ENCODE measurements at regions not wholly inside any gene's neighbourhood (a gene's known extent, or its start where the extent isn't known, plus 50 kb on each side); places are given as distances from the start of the nearest gene placed in this dataset.

DNA sequence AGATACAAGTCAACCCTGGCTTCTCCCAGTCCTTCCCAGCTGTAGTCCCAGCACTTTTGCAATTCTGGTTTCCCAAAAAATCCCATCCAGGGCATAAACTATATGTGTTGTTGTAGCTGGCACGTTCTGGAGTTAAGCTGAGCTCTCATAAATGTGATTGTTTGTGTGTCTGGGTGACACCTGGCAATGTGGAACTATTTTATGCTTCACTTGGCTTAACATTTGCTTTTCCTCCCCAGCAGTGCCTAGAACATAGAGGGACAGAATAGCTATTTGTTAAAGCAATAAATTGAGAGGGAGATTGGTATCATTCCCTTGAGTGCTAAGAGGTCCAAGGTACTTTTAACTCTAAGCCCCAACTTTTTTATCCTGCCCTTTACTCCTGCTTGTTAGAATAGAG is 575.9 kb upstream of the NOX3 start:
- ATAC-seq, result no peak
- TF ChIP-seq, protein P1, sequence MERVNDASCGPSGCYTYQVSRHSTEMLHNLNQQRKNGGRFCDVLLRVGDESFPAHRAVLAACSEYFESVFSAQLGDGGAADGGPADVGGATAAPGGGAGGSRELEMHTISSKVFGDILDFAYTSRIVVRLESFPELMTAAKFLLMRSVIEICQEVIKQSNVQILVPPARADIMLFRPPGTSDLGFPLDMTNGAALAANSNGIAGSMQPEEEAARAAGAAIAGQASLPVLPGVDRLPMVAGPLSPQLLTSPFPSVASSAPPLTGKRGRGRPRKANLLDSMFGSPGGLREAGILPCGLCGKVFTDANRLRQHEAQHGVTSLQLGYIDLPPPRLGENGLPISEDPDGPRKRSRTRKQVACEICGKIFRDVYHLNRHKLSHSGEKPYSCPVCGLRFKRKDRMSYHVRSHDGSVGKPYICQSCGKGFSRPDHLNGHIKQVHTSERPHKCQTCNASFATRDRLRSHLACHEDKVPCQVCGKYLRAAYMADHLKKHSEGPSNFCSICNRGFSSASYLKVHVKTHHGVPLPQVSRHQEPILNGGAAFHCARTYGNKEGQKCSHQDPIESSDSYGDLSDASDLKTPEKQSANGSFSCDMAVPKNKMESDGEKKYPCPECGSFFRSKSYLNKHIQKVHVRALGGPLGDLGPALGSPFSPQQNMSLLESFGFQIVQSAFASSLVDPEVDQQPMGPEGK (CRISPR knock-in tag; IDR thresholded peaks at IDR 0.05; ENCODE audit: borderline replicate concordance), result no peak
- TF ChIP-seq ISL1 (CRISPR knock-in tag; IDR thresholded peaks at IDR 0.05) (no peak), ZFP3 (CRISPR knock-in tag; IDR thresholded peaks at IDR 0.05) (no peak), ZC3H10 (CRISPR knock-in tag; IDR thresholded peaks at IDR 0.05) (no peak), ZNF70 (CRISPR knock-in tag; IDR thresholded peaks at IDR 0.05) (no peak), TCF4 (CRISPR knock-in tag; IDR thresholded peaks at IDR 0.05; ENCODE audit: borderline replicate concordance) (no peak), ZFP30 (CRISPR knock-in tag; IDR thresholded peaks at IDR 0.05) (no peak), GLIS3 (CRISPR knock-in tag; IDR thresholded peaks at IDR 0.05) (no peak), SNAI2 (CRISPR knock-in tag; IDR thresholded peaks at IDR 0.05) (no peak)
- TF ChIP-seq, protein P2, sequence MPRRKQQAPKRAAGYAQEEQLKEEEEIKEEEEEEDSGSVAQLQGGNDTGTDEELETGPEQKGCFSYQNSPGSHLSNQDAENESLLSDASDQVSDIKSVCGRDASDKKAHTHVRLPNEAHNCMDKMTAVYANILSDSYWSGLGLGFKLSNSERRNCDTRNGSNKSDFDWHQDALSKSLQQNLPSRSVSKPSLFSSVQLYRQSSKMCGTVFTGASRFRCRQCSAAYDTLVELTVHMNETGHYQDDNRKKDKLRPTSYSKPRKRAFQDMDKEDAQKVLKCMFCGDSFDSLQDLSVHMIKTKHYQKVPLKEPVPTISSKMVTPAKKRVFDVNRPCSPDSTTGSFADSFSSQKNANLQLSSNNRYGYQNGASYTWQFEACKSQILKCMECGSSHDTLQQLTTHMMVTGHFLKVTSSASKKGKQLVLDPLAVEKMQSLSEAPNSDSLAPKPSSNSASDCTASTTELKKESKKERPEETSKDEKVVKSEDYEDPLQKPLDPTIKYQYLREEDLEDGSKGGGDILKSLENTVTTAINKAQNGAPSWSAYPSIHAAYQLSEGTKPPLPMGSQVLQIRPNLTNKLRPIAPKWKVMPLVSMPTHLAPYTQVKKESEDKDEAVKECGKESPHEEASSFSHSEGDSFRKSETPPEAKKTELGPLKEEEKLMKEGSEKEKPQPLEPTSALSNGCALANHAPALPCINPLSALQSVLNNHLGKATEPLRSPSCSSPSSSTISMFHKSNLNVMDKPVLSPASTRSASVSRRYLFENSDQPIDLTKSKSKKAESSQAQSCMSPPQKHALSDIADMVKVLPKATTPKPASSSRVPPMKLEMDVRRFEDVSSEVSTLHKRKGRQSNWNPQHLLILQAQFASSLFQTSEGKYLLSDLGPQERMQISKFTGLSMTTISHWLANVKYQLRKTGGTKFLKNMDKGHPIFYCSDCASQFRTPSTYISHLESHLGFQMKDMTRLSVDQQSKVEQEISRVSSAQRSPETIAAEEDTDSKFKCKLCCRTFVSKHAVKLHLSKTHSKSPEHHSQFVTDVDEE (CRISPR knock-in tag; IDR thresholded peaks at IDR 0.05), result no peak
- TF ChIP-seq, protein P3, sequence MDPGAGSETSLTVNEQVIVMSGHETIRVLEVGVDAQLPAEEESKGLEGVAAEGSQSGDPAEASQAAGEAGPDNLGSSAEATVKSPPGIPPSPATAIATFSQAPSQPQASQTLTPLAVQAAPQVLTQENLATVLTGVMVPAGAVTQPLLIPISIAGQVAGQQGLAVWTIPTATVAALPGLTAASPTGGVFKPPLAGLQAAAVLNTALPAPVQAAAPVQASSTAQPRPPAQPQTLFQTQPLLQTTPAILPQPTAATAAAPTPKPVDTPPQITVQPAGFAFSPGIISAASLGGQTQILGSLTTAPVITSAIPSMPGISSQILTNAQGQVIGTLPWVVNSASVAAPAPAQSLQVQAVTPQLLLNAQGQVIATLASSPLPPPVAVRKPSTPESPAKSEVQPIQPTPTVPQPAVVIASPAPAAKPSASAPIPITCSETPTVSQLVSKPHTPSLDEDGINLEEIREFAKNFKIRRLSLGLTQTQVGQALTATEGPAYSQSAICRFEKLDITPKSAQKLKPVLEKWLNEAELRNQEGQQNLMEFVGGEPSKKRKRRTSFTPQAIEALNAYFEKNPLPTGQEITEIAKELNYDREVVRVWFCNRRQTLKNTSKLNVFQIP (CRISPR knock-in tag; IDR thresholded peaks at IDR 0.05; ENCODE audit: borderline replicate concordance, low read depth), result no peak
- TF ChIP-seq, protein P4, sequence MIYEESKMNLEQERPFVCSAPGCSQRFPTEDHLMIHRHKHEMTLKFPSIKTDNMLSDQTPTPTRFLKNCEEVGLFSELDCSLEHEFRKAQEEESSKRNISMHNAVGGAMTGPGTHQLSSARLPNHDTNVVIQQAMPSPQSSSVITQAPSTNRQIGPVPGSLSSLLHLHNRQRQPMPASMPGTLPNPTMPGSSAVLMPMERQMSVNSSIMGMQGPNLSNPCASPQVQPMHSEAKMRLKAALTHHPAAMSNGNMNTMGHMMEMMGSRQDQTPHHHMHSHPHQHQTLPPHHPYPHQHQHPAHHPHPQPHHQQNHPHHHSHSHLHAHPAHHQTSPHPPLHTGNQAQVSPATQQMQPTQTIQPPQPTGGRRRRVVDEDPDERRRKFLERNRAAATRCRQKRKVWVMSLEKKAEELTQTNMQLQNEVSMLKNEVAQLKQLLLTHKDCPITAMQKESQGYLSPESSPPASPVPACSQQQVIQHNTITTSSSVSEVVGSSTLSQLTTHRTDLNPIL (CRISPR knock-in tag; IDR thresholded peaks at IDR 0.05; ENCODE audit: low read depth), result no peak

DNA sequence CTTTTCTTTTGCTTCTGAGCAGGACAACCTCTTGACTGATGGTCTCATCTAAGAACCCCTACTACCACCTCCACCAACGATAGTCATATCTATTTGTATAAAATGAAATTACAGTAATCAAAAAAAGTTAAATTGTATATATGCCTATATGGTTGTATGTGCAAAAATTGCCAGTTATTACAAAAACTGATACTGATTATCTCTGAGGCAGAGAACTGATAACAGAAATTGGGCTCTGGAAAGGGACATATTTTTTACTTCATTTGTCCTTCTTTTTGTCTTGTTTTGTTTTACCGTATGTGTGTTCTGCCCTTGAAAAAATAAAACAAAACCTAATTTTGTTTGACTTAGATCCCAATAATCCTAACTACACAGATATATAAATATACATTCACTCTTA is 574.4 kb upstream of the NOX3 start:
- no peak for ATAC-seq
- TF ChIP-seq ZC3H10 (CRISPR knock-in tag; IDR thresholded peaks at IDR 0.05), result no peak
- no peak for TF ChIP-seq TCF4 (CRISPR knock-in tag; IDR thresholded peaks at IDR 0.05; ENCODE audit: borderline replicate concordance)
- TF ChIP-seq GLIS3 (CRISPR knock-in tag; IDR thresholded peaks at IDR 0.05), result no peak
- TF ChIP-seq OSR1 (CRISPR knock-in tag; IDR thresholded peaks at IDR 0.05), result no peak
- no peak for TF ChIP-seq TOX (CRISPR knock-in tag; IDR thresholded peaks at IDR 0.05; ENCODE audit: borderline replicate concordance)
- TF ChIP-seq, protein P4 (CRISPR knock-in tag; IDR thresholded peaks at IDR 0.05; ENCODE audit: low read depth), result no peak
- no peak for TF ChIP-seq BACH2 (CRISPR knock-in tag; IDR thresholded peaks at IDR 0.05; ENCODE audit: borderline replicate concordance)
- no peak for TF ChIP-seq CSDC2 (CRISPR knock-in tag; IDR thresholded peaks at IDR 0.05)
- TF ChIP-seq, protein P2 (CRISPR knock-in tag; IDR thresholded peaks at IDR 0.05), result no peak
- TF ChIP-seq ZNF8 (CRISPR knock-in tag; IDR thresholded peaks at IDR 0.05), result no peak
- TF ChIP-seq ARNTL (CRISPR knock-in tag; IDR thresholded peaks at IDR 0.05; ENCODE audit: borderline replicate concordance, low read depth), result no peak
- no peak for TF ChIP-seq ISL1 (CRISPR knock-in tag; IDR thresholded peaks at IDR 0.05)
